Uterus (tissue), 2 donors: ENCODE measurements at regions not wholly inside any gene's neighbourhood (a gene's known extent, or its start where the extent isn't known, plus 50 kb on each side); places are given as distances from the start of the nearest gene placed in this dataset.

Experiments
- POLR2A ChIP-seq, 2 donors: fragments of 450-650 bp; IDR thresholded peaks; one replicate each; pipeline ENCODE4 v1.6.1; 2016; ENCODE audit warnings: antibody characterized with exemption in 2 of 2, mild to moderate bottlenecking in 1 of 2, moderate library complexity in 1 of 2
- TF ChIP-seq, protein P1 (sequence below), 4 experiments: fragments of 200-600 bp in 2 of 4; fragments of 450-650 bp in 2 of 4; sonication (generic) in 2 of 4; IDR thresholded peaks; one replicate each; pipeline ENCODE4 v1.5.1; 2016 to 2019; ENCODE audit warnings: antibody characterized with exemption in 4 of 4, mild to moderate bottlenecking in 2 of 4, moderate library complexity in 1 of 4

DNA sequence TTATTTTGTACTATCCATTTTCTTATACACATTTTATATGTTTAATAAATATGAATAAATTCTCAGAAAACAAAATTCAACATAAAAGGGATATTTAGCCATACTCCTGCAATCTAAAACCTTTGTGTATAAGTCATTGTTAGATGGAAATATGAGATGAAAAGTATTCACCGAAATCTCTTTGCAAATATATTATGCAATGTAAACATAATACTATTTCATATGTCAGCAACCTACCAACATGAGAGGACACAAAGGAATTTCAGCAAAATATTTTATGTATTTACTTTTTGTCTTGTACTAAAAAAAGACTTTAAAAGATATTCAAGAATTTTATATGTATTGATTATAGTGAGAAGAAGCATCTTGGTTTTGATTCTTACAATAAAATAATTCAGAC is 1623.4 kb downstream of the EFNA5 start:
- TF ChIP-seq, protein P1, sequence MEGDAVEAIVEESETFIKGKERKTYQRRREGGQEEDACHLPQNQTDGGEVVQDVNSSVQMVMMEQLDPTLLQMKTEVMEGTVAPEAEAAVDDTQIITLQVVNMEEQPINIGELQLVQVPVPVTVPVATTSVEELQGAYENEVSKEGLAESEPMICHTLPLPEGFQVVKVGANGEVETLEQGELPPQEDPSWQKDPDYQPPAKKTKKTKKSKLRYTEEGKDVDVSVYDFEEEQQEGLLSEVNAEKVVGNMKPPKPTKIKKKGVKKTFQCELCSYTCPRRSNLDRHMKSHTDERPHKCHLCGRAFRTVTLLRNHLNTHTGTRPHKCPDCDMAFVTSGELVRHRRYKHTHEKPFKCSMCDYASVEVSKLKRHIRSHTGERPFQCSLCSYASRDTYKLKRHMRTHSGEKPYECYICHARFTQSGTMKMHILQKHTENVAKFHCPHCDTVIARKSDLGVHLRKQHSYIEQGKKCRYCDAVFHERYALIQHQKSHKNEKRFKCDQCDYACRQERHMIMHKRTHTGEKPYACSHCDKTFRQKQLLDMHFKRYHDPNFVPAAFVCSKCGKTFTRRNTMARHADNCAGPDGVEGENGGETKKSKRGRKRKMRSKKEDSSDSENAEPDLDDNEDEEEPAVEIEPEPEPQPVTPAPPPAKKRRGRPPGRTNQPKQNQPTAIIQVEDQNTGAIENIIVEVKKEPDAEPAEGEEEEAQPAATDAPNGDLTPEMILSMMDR (IDR thresholded peaks at IDR 0.05) = no peak
- no peak for TF ChIP-seq POLR2A (IDR thresholded peaks at IDR 0.05)
